ENCODE measurements at regions not wholly inside any gene's neighbourhood (a gene's known extent, or its start where the extent isn't known, plus 50 kb on each side); places are given as distances from the start of the nearest gene placed in this dataset.

DNA sequence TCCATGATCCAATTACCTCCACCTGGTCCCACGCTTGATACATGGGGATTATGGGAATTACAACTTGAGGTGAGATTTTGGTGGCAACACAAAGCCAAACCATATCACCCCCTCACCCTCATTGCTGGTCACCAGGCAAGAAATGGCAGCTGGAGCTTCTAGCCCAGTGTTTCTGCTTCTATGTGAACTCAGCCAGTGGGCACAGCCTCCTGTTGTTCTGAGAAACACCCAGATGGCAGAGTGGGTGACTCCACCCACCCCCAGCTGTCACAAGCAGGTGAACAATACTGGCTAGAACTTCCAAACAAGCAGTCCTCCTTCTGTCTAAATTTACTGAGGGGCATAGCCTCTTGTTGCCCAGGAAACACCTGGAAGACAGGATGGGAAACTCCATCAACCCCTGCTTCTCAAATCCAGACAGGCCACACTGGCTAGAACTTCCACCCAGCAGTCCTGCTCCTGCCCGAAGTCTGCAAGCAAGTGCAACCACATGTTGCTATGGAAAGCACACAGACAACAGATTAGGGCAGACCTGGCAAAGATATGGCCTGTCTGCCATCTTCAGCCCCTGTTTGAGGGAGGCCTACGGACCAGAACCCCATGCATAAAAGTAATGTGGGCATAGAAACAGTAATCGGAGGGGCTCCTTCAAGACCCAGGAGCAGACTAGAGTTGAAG lies 114.1 kb downstream of the DTWD1 start:
- ChIA-PET CTCF (interaction anchor here (0.6 kb wide), 1 partner anchor 1669 kb away, joined by 3 read pairs; no protein-coding TSS in a partner anchor), POLR2A (no interaction called here)
- Histone ChIP-seq H3K27me3 (ENCODE audit: control insufficient read depth, insufficient read depth, low read length) (no peaks in the 10 kb centered on the region), H3K4me3 (ENCODE audit: low read depth, low read length) (no peak overlapping the region), H3K9me3 (ENCODE audit: control insufficient read depth, insufficient read depth, low read length) (no peaks in the 10 kb centered on the region), H3K27ac (ENCODE audit: low read depth, low read length) (no peak overlapping the region)
- TF ChIP-seq, protein P1, sequence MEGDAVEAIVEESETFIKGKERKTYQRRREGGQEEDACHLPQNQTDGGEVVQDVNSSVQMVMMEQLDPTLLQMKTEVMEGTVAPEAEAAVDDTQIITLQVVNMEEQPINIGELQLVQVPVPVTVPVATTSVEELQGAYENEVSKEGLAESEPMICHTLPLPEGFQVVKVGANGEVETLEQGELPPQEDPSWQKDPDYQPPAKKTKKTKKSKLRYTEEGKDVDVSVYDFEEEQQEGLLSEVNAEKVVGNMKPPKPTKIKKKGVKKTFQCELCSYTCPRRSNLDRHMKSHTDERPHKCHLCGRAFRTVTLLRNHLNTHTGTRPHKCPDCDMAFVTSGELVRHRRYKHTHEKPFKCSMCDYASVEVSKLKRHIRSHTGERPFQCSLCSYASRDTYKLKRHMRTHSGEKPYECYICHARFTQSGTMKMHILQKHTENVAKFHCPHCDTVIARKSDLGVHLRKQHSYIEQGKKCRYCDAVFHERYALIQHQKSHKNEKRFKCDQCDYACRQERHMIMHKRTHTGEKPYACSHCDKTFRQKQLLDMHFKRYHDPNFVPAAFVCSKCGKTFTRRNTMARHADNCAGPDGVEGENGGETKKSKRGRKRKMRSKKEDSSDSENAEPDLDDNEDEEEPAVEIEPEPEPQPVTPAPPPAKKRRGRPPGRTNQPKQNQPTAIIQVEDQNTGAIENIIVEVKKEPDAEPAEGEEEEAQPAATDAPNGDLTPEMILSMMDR (IDR thresholded peaks at IDR 0.05; ENCODE audit: low read depth, low read length), result no peak
- no peak for DNase-seq (ENCODE audit: low read depth, low spot score)

GRCh38 chr15:49737127-49737526 lies 116.3 kb downstream of the DTWD1 start:
- POLR2A ChIA-PET, result no interaction called here
- no peak overlapping the region for H3K4me3 ChIP-seq (ENCODE audit: low read depth, low read length)
- no peaks in the 10 kb centered on the region for H3K9me3 ChIP-seq (ENCODE audit: control insufficient read depth, insufficient read depth, low read length)
- no peaks in the 10 kb centered on the region for H3K27me3 ChIP-seq (ENCODE audit: control insufficient read depth, insufficient read depth, low read length)
- CTCF ChIA-PET, result no interaction called here
- H3K27ac ChIP-seq (ENCODE audit: low read depth, low read length), result no peak overlapping the region
- DNase-seq (ENCODE audit: low read depth, low spot score), result no peak
- TF ChIP-seq, protein P1 (IDR thresholded peaks at IDR 0.05; ENCODE audit: low read depth, low read length), result no peak

- Histone ChIP-seq H3K9me3 (ENCODE audit: control insufficient read depth, insufficient read depth, low read length) (no peaks in the 10 kb centered on the region), H3K4me3 (ENCODE audit: low read depth, low read length) (no peak overlapping the region), H3K27me3 (ENCODE audit: control insufficient read depth, insufficient read depth, low read length) (no peaks in the 10 kb centered on the region), H3K27ac (ENCODE audit: low read depth, low read length) (no peak overlapping the region)
- ChIA-PET POLR2A (no interaction called here), CTCF (no interaction called here)
- TF ChIP-seq, protein P1 (IDR thresholded peaks at IDR 0.05; ENCODE audit: low read depth, low read length), result no peak
- DNase-seq (ENCODE audit: low read depth, low spot score), result no peak
Observed at GRCh38 chr15:49741712-49742111, 120.9 kb downstream of the DTWD1 start.

- no peaks in the 10 kb centered on the region for H3K9me3 ChIP-seq (ENCODE audit: control insufficient read depth, insufficient read depth, low read length)
- H3K4me3 ChIP-seq (ENCODE audit: low read depth, low read length), result no peak overlapping the region
- H3K27ac ChIP-seq (ENCODE audit: low read depth, low read length), result no peak overlapping the region
- H3K27me3 ChIP-seq (ENCODE audit: control insufficient read depth, insufficient read depth, low read length), result no peaks in the 10 kb centered on the region
- ChIA-PET CTCF (no interaction called here), POLR2A (no interaction called here)
- DNase-seq (ENCODE audit: low read depth, low spot score), result no peak
- TF ChIP-seq, protein P1 (IDR thresholded peaks at IDR 0.05; ENCODE audit: low read depth, low read length), result no peak
Observed at GRCh38 chr15:49742381-49742780, 121.5 kb downstream of the DTWD1 start.

- H3K27ac ChIP-seq (ENCODE audit: low read depth, low read length), result no peak overlapping the region
- CTCF ChIA-PET, result no interaction called here
- POLR2A ChIA-PET, result no interaction called here
- no peaks in the 10 kb centered on the region for H3K9me3 ChIP-seq (ENCODE audit: control insufficient read depth, insufficient read depth, low read length)
- H3K27me3 ChIP-seq (ENCODE audit: control insufficient read depth, insufficient read depth, low read length), result no peaks in the 10 kb centered on the region
- no peak overlapping the region for H3K4me3 ChIP-seq (ENCODE audit: low read depth, low read length)
- TF ChIP-seq, protein P1 (IDR thresholded peaks at IDR 0.05; ENCODE audit: low read depth, low read length), result no peak
- no peak for DNase-seq (ENCODE audit: low read depth, low spot score)
Observed at GRCh38 chr15:49747340-49747739, 126.5 kb downstream of the DTWD1 start.

All from AG04450 (cell line).